ENCODE measurements at regions not wholly inside any gene's neighbourhood (a gene's known extent, or its start where the extent isn't known, plus 50 kb on each side); places are given as distances from the start of the nearest gene placed in this dataset.
A peak's percentile ranks its signal among the peaks of the same experiment; 100 is the strongest.
"Not testable (repeated sequence)": the region's sequence is repeated elsewhere in the genome, so short reads cannot be mapped to it uniquely, and the experiment has no call there.

- Mint-ChIP-seq H3K4me1 (no peaks in the 10 kb centered on the region), H3K27ac (peak overlapping the region in 1 of 8 donors; percentile 16), H3K27me3 (peaks cover 0 to 26% of the 10 kb centered on the region in 2 donors), H3K9me3 (peaks cover 0 to 10% (median 3%) of the 10 kb centered on the region in 5 donors), H3K36me3 (peaks cover 0 to 1% (median 0%) of the 10 kb centered on the region in 3 donors), H3K4me3 (no peak overlapping the region)
- Histone ChIP-seq H3K27me3 (ENCODE audit: insufficient read depth, low read length, poor library complexity, severe bottlenecking) (no peaks in the 10 kb centered on the region), H3K36me3 (ENCODE audit: insufficient read depth, low read length) (no peaks in the 10 kb centered on the region), H3K9me3 (ENCODE audit: low read length) (no peaks in the 10 kb centered on the region), H3K27ac (ENCODE audit: low read depth, low read length) (no peak overlapping the region), H3K4me3 (ENCODE audit: low read length) (no peak overlapping the region), H3K4me1 (ENCODE audit: insufficient read depth, low read length) (no peaks in the 10 kb centered on the region)
- no peak for DNase-seq
- ChIA-PET CTCF (no interaction called here), POLR2A (no interaction called here)
Observed at GRCh38 chr6:166707045-166707444, 80.0 kb upstream of the RPS6KA2 start.

- CTCF ChIA-PET, result no interaction called here
Observed at GRCh38 chr6:166705069-166705468, 78.0 kb upstream of the RPS6KA2 start.

GRCh38 chr6:166704171-166704570, 77.1 kb upstream of the RPS6KA2 start:
- Histone ChIP-seq H3K4me3 (ENCODE audit: low read length) (no peak overlapping the region), H3K9me3 (ENCODE audit: low read length) (no peaks in the 10 kb centered on the region), H3K4me1 (ENCODE audit: insufficient read depth, low read length) (no peaks in the 10 kb centered on the region), H3K27me3 (ENCODE audit: insufficient read depth, low read length, poor library complexity, severe bottlenecking) (no peaks in the 10 kb centered on the region), H3K27ac (ENCODE audit: low read depth, low read length) (no peak overlapping the region), H3K36me3 (ENCODE audit: insufficient read depth, low read length) (no peaks in the 10 kb centered on the region)
- ChIA-PET POLR2A (no interaction called here), CTCF (no interaction called here)
- H3K27me3 Mint-ChIP-seq, result peaks cover 2 to 33% of the 10 kb centered on the region in 2 donors
- H3K4me1 Mint-ChIP-seq, result no peaks in the 10 kb centered on the region
- no peak overlapping the region for H3K27ac Mint-ChIP-seq
- H3K9me3 Mint-ChIP-seq, result no peaks in the 10 kb centered on the region
- H3K36me3 Mint-ChIP-seq, result peaks cover 0 to 1% (median 0%) of the 10 kb centered on the region in 3 donors
- H3K4me3 Mint-ChIP-seq, result no peak overlapping the region
- no peak for DNase-seq

More at GRCh38 chr6:166705069-166705468, 78.0 kb upstream of the RPS6KA2 start:
- Histone ChIP-seq H3K36me3 (ENCODE audit: insufficient read depth, low read length) (no peaks in the 10 kb centered on the region), H3K9me3 (ENCODE audit: low read length) (no peaks in the 10 kb centered on the region), H3K4me1 (ENCODE audit: insufficient read depth, low read length) (no peaks in the 10 kb centered on the region), H3K27ac (ENCODE audit: low read depth, low read length) (no peak overlapping the region), H3K27me3 (ENCODE audit: insufficient read depth, low read length, poor library complexity, severe bottlenecking) (no peaks in the 10 kb centered on the region), H3K4me3 (ENCODE audit: low read length) (no peak overlapping the region)
- Mint-ChIP-seq H3K36me3 (peaks cover 0 to 1% (median 0%) of the 10 kb centered on the region in 3 donors), H3K4me1 (no peaks in the 10 kb centered on the region), H3K4me3 (no peak overlapping the region), H3K27me3 (peaks cover 2 to 33% of the 10 kb centered on the region in 2 donors), H3K9me3 (no peaks in the 10 kb centered on the region), H3K27ac (no peak overlapping the region)
- POLR2A ChIA-PET, result no interaction called here
- no peak for DNase-seq

- H3K4me1 Mint-ChIP-seq, result no peaks in the 10 kb centered on the region
- no peaks in the 10 kb centered on the region for H3K9me3 ChIP-seq (ENCODE audit: low read length)
- H3K27ac Mint-ChIP-seq, result no peak overlapping the region
- no peaks in the 10 kb centered on the region for H3K27me3 ChIP-seq (ENCODE audit: insufficient read depth, low read length, poor library complexity, severe bottlenecking)
- H3K36me3 ChIP-seq (ENCODE audit: insufficient read depth, low read length), result no peaks in the 10 kb centered on the region
- no peak overlapping the region for H3K27ac ChIP-seq (ENCODE audit: low read depth, low read length)
- CTCF ChIA-PET, result no interaction called here
- no peak for DNase-seq
- H3K4me3 ChIP-seq (ENCODE audit: low read length), result no peak overlapping the region
- H3K4me1 ChIP-seq (ENCODE audit: insufficient read depth, low read length), result no peaks in the 10 kb centered on the region
- POLR2A ChIA-PET, result no interaction called here
- no peaks in the 10 kb centered on the region for H3K9me3 Mint-ChIP-seq
- peaks cover 0 to 1% (median 0%) of the 10 kb centered on the region in 3 donors for H3K36me3 Mint-ChIP-seq
- H3K4me3 Mint-ChIP-seq, result no peak overlapping the region
- peaks cover 2 to 33% of the 10 kb centered on the region in 2 donors for H3K27me3 Mint-ChIP-seq
Observed at GRCh38 chr6:166703149-166703710, 76.2 kb upstream of the RPS6KA2 start.

- H3K27me3 ChIP-seq (ENCODE audit: insufficient read depth, low read length, poor library complexity, severe bottlenecking); H3K4me3 ChIP-seq (ENCODE audit: low read length); H3K36me3 ChIP-seq (ENCODE audit: insufficient read depth, low read length); H3K4me3 Mint-ChIP-seq; H3K9me3 ChIP-seq (ENCODE audit: low read length); H3K27ac ChIP-seq (ENCODE audit: low read depth, low read length); DNase-seq; POLR2A ChIA-PET; H3K36me3 Mint-ChIP-seq; H3K4me1 ChIP-seq (ENCODE audit: insufficient read depth, low read length); H3K4me1 Mint-ChIP-seq; CTCF ChIA-PET; H3K9me3 Mint-ChIP-seq: not testable (repeated sequence)
- Mint-ChIP-seq H3K27ac (peak overlapping the region in 1 of 8 donors; percentile 1), H3K27me3 (peaks cover 2 to 25% of the 10 kb centered on the region in 2 donors)
Observed at GRCh38 chr6:166701424-166701823, 74.4 kb upstream of the RPS6KA2 start.

GRCh38 chr6:166700871-166701270, 73.8 kb upstream of the RPS6KA2 start:
- H3K36me3 Mint-ChIP-seq; H3K4me3 ChIP-seq (ENCODE audit: low read length); H3K4me3 Mint-ChIP-seq; H3K9me3 Mint-ChIP-seq; H3K27ac Mint-ChIP-seq; H3K27me3 ChIP-seq (ENCODE audit: insufficient read depth, low read length, poor library complexity, severe bottlenecking); DNase-seq; H3K4me1 Mint-ChIP-seq; H3K36me3 ChIP-seq (ENCODE audit: insufficient read depth, low read length); H3K9me3 ChIP-seq (ENCODE audit: low read length); H3K27ac ChIP-seq (ENCODE audit: low read depth, low read length); CTCF ChIA-PET; H3K4me1 ChIP-seq (ENCODE audit: insufficient read depth, low read length); POLR2A ChIA-PET: not testable (repeated sequence)
- H3K27me3 Mint-ChIP-seq, result peaks cover 2 to 25% of the 10 kb centered on the region in 2 donors

GRCh38 chr6:166697113-166697512, 70.1 kb upstream of the RPS6KA2 start:
- Histone ChIP-seq H3K4me1 (ENCODE audit: insufficient read depth, low read length) (no peaks in the 10 kb centered on the region), H3K36me3 (ENCODE audit: insufficient read depth, low read length) (no peaks in the 10 kb centered on the region), H3K27me3 (ENCODE audit: insufficient read depth, low read length, poor library complexity, severe bottlenecking) (no peaks in the 10 kb centered on the region), H3K4me3 (ENCODE audit: low read length) (no peak overlapping the region), H3K9me3 (ENCODE audit: low read length) (no peaks in the 10 kb centered on the region), H3K27ac (ENCODE audit: low read depth, low read length) (no peak overlapping the region)
- CTCF ChIA-PET, result no interaction called here
- Mint-ChIP-seq H3K4me1 (no peaks in the 10 kb centered on the region), H3K36me3 (no peaks in the 10 kb centered on the region), H3K4me3 (no peak overlapping the region), H3K27me3 (peaks cover 2 to 7% of the 10 kb centered on the region in 2 donors), H3K27ac (no peak overlapping the region), H3K9me3 (no peaks in the 10 kb centered on the region)
- DNase-seq, result no peak
- POLR2A ChIA-PET, result no interaction called here

GRCh38 chr6:166693880-166694279, 66.8 kb upstream of the RPS6KA2 start:
- Histone ChIP-seq H3K36me3 (ENCODE audit: insufficient read depth, low read length) (no peaks in the 10 kb centered on the region), H3K27me3 (ENCODE audit: insufficient read depth, low read length, poor library complexity, severe bottlenecking) (no peaks in the 10 kb centered on the region), H3K4me3 (ENCODE audit: low read length) (no peak overlapping the region), H3K27ac (ENCODE audit: low read depth, low read length) (no peak overlapping the region), H3K9me3 (ENCODE audit: low read length) (no peaks in the 10 kb centered on the region), H3K4me1 (ENCODE audit: insufficient read depth, low read length) (no peaks in the 10 kb centered on the region)
- Mint-ChIP-seq H3K4me3 (no peak overlapping the region), H3K36me3 (no peaks in the 10 kb centered on the region), H3K4me1 (no peaks in the 10 kb centered on the region), H3K27me3 (peaks cover 0 to 8% of the 10 kb centered on the region in 2 donors), H3K9me3 (no peaks in the 10 kb centered on the region), H3K27ac (no peak overlapping the region)
- CTCF ChIA-PET, result interaction anchor here (0.5 kb wide), 1 partner anchor 372 kb away, joined by 3 read pairs; no protein-coding TSS in a partner anchor
- POLR2A ChIA-PET, result no interaction called here
- no peak for DNase-seq

Data from CD8-positive, alpha-beta memory T cell (primary cell).